ENCODE measurements at regions not wholly inside any gene's neighbourhood (a gene's known extent, or its start where the extent isn't known, plus 50 kb on each side); places are given as distances from the start of the nearest gene placed in this dataset.
"Not testable (repeated sequence)": the region's sequence is repeated elsewhere in the genome, so short reads cannot be mapped to it uniquely, and the experiment has no call there.

DNA sequence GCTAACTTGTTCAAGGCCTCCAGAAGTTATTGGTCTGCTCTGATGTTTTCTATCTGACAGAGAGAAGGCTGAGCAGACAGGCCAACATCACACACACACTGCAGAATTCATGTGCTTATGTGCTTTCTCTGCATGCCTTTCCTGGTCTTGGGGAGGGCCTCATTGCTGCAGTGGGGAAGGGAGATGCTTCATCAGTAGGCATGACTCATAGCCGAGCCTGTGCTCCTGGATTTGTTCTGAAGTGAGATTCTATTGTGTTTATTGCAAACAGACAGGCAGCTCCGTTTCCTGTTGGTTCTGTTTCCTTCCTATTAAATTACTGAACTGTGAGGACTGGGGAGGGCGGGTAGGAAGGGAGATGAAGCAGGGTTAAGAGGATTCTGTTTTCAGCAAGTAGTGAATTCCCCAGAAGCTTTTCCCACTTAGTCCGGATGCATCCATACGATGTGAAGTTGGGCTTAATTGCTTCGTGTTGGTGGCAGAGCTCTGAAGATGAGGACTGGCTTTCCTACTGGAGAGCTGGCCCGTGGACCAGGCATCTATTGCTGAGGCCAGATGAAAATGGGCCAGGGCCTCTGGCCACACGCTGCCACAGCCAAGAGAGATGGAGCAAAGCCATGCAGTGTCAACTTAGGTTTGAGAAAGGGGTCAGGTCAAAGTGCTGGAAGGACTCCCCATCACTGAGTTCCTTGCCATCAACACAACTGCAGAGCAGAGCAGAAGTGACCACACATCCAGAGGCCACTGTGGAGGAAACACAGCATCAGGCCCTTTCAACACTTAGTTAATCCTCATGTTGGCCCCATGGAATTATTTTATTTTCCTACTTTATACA lies 179.3 kb downstream of the UTP18 start:
- DNase-seq, result no peak

DNA sequence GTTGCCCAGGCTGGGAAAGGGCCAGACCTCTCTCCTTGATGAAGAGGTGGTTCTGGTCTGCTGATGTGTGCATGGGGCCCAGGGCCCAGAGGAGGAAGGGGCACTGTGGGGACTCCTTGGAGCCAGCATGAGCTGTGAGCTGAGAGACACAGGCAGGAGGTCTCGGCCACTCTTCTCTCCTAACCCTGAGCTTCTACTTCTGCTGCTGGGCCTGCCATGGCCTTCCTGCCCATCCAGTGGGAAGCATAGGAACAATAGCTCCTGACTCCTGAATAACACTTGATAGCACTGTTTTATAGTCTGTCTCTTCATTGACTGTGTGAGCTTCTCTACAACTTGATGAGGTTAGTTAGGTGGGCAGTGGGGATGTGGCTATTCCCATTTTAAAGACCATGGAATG lies 181.1 kb downstream of the UTP18 start:
- no peak for DNase-seq

DNA sequence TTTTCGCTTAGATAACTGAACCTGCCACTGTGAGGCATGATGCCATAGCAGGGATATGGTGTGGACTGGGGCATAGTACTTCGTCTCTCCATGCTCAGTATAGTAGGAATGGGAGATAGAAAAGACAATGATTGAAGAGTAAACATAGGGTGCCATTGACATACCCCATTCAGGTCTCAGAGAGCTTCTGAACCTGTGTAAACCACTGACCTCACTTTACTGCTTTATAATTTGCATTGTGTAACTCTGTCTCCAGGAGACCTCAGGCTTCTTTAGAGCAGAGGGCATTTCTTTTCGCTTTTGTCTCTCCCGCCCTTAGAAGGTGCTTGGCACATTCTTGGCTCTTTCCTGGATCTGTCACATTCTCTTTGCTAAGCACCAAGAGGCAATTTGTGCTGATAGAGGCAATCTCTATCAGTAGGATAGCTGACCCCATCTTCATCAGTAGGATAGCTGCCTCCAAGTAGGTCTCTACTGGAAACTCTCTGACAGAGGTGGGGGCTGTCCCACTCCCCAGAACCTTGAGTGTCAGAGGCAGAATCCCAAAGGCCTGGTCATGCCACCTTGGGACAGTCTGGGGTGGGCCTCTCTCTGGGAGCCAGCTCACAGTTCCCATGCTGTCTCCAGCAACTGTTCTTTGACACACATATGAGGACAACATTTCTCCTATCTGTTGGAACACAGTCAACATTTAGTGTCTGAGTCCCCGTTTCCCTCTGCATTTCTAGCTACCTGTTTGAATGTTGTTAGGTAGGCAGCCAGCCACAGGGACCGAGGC lies 181.9 kb downstream of the UTP18 start:
- DNase-seq, result no peak

DNA sequence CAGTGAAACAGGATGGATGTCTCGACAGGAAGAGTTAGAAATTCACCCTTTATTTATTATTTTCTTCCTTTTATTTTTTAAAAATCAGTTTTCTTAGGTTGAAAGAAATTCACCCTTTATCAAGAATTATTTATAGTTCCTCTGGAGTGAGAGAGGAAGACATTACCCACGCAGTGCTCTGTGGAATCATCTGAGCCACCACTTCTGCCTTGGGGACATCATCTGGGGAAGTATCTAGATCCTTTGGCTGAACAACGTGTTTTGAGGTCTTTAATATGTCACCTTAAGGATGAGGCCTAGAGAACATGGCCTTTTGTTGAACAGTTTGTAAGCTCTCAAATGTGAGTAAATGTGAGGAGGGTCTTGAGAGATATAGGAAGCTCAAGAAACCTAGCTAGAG lies 183.3 kb downstream of the UTP18 start:
- no peak for DNase-seq

DNA sequence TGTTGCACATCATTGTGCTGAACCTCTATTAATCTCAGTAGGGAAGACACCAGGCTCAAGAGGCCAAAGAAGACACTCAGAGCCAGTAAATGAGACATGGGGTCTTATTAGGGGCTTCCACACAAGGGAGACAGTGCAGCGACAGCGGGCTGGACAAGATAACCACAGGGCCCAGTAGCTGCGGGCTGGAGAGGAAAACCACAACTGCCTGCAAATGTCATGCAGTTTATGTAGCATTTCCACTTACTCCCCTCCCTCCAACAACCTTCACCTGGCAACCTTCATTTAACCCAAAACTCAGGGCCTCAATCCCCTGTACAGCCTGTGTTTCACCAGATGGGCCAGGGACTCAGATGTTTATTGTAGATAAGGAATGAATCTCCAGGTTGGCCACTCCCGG lies 185.6 kb downstream of the UTP18 start:
- no peak for DNase-seq

DNA sequence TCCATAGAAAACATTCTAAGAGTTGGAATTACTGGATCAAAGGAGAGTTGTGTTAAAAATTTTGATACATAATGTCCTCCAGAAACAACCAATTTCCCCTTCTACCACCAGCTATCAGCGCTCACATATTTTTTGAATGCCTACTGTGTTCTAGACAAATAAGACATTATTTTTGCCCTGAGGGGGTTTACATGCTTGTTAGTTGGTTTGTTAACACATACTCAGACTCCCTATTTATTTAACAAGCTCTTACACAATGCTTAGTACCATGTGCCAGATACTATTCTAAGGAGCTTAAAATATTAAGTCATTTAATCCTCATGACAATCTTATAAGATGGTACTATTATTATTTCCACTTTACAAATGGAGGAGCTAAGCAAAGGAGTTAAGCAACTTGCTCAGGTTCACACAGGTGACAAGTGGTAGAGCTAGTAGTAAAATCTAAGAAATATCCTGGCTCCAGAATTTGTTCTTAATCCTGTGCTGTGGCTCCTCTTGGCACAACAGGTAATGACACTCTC lies 194.2 kb downstream of the UTP18 start:
- DNase-seq, result no peak

DNA sequence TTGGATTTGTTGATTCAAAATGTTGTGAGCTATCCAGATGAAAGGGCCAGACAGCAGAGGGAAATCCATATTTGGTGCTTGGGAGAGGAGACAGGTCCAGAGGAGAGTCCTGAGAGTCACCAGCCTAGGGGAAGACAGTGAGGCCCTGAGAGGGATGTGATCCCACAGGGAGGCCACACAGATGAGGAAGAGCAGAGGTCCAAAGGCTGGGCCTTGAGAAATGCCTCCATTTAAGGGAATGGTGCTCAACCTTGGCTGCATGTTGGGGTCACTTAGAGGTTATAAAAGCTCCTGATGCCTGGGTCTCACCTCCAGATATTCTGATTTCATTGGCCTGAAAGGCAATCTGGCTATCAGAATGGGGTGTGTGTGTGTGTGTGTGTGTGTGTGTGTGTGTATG lies 194.9 kb downstream of the UTP18 start:
- no peak for DNase-seq

DNA sequence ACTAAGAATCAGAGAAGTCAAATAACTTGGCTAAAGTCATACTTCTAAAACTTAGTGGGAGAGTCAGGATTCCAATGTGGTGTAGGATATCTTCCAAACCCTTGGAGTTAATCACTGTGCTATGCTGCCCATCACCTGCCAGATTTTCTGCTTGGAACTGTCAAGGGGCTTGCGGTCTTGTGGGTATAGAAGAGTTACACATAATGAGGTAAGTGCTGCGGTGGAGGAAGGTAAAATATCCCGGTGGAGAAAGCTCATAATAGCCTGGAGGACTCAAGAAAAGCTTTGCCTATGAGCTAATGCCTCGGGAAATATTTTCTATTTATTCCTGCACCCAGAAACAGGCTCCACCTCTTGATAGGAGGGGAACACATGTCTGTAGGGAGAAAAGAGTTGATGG lies 195.6 kb downstream of the UTP18 start:
- DNase-seq, result no peak

DNA sequence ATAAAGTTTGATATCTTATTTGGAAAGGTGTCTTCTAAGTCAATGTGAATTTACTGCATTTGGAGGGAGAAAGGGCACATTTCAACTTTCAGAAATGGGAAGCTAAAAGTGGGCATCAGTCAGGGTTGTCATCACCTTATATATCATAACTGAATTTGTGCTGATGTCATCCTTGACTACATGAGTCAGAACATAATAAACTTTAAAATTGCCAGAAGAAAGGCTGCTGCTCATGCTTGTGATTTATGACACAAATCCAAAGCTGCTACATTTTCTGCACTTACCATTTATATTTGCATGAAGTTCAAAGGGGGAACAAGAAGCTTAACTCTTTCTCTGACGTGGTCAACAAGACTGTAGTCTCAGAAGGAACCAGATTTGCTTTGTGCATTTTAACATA lies 196.6 kb downstream of the UTP18 start:
- DNase-seq, result no peak

DNA sequence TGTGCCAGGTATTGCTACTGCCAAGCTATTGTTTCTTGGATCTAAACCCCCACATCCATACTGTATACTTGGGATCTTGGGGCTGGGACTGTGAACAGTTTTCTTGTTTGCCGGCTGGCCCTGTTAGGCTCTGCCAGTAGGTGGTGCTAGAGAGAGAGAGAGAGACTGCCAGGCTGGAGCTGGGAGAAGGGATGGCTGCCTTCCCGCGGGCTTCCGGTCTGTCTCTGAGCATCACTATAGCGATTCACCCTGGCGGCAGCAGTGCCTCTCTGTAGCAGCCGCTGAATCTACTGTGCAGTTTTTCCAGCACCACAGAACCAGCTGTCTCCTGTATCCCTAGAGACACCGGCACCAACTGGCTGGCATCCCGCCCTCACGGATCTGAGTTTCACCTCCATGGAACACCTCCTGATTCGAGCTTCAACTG lies 201.2 kb downstream of the UTP18 start:
- peak; percentile 66 for DNase-seq

DNA sequence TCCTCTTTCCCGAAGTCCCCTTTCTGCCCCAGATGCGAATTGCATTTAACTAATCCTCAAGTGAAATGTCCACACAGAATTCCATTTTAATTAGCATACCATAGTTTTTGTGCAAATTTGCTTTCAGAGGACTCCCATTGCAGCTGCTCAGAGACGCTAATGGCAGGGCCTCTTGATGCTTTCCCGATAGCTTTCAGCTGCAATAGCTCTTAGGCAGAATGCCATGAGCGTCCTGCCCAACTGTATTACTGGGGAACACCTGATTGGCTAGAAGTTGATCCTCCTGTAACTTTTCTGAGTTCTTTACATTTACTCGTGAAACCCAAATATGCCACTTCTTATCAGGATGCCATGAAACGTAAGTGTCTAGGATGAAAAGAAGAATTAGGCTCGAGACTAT lies 203.0 kb downstream of the UTP18 start:
- DNase-seq, result peak; percentile 9

DNA sequence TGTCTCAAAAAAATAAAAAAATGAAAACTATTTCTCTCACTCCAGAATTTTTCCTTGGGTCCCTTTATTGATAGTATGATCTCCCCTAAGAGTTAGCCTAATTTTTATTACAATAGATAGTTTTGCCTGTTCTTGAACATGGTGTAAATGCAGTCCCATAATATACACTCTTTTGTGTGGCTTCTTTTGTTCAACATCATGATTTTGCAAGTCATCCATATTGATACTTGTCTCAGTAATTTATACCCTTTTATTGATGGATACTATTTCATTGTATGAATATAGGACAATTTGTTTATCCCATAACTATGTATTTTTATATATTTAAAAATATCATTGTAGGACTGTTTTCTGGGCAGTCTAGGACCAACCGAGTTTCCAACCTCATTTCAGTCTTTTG lies 207.0 kb downstream of the UTP18 start:
- no peak for DNase-seq

DNA sequence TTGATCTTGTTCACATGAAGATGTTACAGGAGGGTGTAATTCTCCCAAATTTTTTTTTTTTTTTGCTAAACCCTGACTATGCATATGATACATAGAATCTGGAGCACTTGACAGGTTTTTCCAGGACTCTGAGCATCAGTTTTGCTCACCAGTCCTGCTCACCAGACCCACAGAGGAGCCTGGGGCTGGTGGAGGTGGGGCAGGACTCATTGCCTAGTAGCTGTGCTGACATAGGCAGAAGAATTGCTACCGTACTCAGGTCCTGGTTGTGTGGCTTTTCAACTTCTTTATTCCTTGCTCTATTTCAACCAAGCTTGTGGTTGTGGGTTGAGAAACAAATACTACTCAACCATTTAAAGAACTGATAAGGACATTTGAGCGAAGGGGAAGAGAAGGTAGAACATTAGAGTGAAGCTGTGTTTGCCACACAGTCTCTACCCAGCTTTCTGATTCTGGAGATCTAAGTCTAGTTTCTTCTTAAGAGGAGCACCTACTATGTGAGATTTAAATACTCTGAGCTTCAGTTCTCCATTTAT lies 212.4 kb downstream of the UTP18 start:
- no peak for DNase-seq

DNA sequence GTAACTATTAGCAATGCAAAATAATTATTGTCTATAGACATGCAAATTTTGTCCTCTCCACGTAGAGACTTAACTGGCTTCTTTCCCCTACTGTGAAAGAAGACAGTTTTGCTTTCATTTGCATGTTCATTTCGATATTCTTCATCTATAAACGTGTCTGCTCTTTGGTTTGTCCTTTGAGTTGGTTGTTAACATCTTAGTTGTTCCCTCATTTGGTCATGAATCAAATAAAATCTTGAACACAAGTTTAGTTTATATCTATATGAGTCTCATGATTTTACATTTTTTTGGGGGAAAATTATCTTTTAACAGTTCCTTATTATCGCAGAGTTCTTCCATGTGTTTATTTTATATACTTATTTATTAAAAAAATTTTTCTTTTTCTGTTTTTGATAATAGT lies 214.4 kb downstream of the UTP18 start:
- no peak for DNase-seq

DNA sequence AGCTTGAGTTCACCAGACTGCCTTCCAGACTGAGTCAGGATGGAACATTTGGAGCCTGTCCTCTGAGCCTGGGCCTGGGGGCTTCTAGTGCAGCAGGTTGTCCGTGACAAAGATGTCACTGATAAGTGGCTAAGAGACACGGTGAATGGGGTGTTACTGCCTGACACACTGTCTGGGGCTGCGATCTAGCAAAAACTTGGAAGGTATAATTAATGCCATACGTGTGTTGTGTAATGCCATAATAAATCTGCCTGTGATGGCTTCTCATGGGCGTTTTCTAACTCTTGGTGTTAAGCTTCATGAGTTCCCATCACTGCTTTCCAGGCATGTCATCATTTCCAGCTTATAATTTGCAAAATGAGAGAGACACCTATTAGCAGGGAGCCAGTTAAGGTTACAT lies 215.4 kb downstream of the UTP18 start:
- DNase-seq, result no peak

DNA sequence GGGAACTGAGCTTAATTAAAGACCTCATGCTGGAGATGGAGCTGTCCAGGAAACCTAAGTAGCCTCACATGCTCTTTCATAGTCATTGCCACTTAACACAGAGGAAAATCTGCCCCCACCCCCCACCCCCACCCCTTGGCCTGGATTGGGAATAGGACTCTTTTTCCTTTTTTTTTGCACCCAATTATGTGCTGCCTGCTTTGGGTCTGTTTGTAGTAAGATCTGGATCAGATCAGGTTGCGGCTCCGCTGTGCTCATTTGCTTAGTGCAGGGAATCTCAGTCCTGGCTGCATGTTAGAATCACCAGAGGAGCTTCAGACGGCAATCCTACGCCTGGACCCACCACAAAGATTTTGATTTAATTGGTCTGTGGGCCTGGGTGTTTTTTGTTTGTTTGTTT lies 219.0 kb downstream of the UTP18 start:
- DNase-seq, result no peak

DNA sequence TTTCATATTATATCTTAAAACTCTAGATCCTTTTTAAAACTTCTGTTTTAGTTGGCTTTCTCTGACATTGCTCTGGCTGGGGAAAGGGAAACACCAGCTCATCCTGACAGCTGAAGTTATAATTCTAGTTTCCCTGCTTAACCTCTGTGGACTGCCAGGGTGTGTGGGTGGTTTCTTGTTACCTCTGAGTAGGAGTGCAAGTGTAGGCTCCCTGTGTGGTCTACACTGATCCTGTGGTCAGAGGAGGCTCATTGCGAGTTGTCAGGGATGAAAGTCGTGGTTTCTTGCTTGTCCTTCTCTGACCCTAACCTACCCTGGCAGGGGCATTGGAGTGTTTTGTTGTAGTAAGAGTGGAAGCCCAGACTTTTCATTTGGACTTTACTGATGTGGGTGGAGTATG lies 221.0 kb downstream of the UTP18 start:
- no peak for DNase-seq

DNA sequence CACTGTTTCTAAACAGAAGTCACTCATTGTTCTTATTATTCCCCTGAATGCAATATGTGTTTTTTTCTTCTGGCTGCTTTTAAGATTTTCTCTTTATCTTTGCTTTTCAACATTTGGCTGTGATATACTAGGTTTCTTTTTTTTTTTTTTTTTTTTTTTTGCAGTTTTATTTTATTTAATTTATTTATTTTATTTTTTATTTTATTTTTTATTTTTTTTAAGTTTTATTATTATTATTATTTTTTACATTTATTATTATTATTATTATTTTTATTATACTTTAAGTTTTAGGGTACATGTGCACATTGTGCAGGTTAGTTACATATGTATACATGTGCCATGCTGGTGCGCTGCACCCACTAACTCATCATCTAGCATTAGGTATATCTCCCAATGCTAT lies 221.9 kb downstream of the UTP18 start:
- DNase-seq, result not testable (repeated sequence)

DNA sequence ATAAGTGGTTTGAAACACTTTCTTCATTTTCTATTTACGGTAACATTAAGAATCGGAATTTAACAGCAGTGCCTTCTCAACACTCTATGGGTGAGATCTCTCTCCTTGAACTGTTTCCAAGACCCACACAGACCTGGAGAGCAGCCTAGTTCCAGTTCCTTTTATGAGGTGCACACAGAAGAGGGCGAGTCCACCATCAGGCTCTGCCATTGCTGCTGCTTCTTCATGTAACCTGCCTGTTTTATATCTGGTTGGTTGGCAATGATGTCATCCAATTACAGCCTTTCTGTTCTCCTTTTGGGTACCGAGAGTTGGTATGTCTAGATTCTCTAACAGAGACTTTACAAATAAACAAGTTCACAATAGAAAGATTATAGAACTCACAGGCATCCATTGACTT lies 225.7 kb downstream of the UTP18 start:
- DNase-seq, result no peak

DNA sequence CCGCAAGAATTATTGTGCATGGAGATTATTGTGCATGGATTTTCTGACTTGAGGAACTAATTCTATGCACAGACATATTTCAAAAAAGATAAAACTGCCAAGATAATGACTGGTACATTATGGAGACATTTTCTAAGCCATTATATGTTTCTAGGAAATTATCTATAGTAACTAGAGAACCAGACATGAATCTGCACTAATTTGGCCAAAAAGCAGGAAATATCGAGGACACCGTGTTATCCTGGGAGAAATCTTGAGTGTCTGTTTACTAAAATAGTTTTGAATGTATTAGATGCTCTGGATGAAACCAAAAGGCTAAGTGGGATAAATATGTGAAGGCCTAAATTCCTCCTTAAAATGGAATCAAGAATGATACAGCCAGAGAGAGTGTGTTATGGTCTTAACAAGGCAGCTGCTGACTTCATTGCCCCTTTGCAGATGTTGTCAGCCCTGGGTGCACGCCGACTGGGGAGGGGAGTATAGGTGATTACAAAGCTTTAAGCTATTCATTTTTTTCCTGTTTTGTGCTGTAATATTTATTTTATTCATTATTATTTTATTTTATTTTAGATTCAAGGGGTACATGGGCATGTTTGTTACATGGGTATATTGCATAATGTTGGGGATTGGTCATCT lies 226.7 kb downstream of the UTP18 start:
- no peak for DNase-seq

DNA sequence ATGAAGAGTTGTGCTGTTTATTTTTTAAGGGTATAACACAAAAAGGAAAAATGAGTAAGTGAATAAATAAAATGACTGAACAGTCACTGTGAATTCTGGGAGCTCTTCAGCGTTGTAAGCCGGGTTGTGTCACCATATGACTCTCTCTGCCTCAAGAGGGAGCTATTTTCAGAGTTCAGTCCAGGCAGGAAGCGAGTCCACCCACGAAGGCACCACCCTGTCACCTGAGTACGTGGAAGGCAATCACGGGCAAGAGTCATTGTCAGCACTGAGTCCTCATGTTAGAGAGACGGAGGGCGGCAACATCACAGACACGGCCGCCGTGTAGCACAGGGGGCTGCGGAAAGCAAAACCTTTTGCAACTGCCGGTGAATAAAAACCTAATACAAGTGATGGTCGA lies 227.6 kb downstream of the UTP18 start:
- DNase-seq, result peak; percentile 16

DNA sequence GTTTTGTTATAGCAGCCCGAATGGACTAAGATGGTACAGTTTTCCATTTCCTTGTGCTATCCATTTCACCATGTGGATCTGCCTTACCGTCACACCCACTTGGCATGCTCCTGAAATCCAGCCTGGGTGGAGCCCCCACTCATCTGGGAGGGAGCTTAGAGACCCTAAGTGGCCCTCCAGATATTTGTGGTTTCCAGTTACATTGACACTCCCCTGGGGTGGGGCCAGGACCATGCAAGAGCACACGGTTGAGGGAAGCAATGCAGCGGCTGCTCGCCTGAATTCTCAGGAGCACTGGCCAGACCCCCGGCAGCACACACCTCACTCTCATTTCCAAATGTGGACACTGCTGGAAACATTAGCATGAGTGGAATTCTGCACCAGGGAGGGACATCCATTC lies 231.1 kb downstream of the UTP18 start:
- DNase-seq, result no peak

DNA sequence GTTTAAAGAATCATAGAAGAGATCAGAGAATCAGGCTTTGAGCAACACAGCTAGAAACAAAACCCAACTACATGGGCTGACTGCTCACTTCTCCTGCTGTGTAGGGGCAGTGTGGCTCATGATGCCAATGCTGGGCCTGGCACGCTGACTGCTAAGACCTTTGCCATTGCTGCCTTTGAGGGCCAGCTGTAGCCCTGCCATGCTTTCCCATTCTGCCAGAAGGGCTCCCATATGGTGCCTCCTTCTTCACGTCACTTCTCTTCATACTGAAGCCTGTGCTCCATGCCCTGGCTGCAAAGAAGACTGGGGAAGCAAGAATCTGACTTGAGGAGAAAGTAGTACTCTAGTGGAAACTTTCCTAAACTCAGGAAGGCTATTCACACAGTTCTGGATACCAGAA lies 232.9 kb downstream of the UTP18 start:
- DNase-seq, result no peak

All from eye (tissue), 1 donor.